ENCODE measurements at regions not wholly inside any gene's neighbourhood (a gene's known extent, or its start where the extent isn't known, plus 50 kb on each side); places are given as distances from the start of the nearest gene placed in this dataset.

DNA sequence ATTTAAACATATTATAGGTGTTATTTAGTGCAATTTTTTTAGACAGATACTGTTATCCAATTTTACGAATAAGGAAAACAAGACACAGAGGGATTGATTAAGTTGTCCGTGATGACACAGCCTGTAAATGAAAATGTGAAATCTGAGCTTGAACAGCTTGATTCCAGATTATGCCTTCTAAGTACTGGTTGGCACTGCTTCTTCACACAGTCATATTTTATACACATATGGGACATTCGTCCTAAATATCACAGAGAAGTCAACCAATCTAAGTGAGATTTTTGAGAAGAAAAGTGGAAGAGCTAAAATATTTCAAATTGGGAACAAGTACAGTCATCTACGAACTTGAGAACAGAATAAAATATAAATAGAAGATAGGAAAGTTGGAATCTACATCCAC lies 756.3 kb downstream of the BCKDHB start:
- TF ChIP-seq, protein P1, sequence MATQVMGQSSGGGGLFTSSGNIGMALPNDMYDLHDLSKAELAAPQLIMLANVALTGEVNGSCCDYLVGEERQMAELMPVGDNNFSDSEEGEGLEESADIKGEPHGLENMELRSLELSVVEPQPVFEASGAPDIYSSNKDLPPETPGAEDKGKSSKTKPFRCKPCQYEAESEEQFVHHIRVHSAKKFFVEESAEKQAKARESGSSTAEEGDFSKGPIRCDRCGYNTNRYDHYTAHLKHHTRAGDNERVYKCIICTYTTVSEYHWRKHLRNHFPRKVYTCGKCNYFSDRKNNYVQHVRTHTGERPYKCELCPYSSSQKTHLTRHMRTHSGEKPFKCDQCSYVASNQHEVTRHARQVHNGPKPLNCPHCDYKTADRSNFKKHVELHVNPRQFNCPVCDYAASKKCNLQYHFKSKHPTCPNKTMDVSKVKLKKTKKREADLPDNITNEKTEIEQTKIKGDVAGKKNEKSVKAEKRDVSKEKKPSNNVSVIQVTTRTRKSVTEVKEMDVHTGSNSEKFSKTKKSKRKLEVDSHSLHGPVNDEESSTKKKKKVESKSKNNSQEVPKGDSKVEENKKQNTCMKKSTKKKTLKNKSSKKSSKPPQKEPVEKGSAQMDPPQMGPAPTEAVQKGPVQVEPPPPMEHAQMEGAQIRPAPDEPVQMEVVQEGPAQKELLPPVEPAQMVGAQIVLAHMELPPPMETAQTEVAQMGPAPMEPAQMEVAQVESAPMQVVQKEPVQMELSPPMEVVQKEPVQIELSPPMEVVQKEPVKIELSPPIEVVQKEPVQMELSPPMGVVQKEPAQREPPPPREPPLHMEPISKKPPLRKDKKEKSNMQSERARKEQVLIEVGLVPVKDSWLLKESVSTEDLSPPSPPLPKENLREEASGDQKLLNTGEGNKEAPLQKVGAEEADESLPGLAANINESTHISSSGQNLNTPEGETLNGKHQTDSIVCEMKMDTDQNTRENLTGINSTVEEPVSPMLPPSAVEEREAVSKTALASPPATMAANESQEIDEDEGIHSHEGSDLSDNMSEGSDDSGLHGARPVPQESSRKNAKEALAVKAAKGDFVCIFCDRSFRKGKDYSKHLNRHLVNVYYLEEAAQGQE (IDR thresholded peaks at IDR 0.05; ENCODE audit: insufficient read depth in 1 of 2, low read depth in 2 of 2, low read length in 2 of 2), result no peak
- TF ChIP-seq POLR2AphosphoS5 (IDR thresholded peaks at IDR 0.05; ENCODE audit: low read depth, low read length) (no peak), SIN3A (IDR thresholded peaks at IDR 0.05; ENCODE audit: borderline replicate concordance, insufficient read depth, low read length) (no peak)

Measured in PFSK-1 (cell line).